HG02870 (cell line): ENCODE measurements at regions not wholly inside any gene's neighbourhood (a gene's known extent, or its start where the extent isn't known, plus 50 kb on each side); places are given as distances from the start of the nearest gene placed in this dataset.
"Not testable (repeated sequence)": the region's sequence is repeated elsewhere in the genome, so short reads cannot be mapped to it uniquely, and the experiment has no call there.

Experiments
- ATAC-seq: cut with Tn5 transposase; IDR thresholded peaks from one replicate; pipeline ENCODE4 v1.9.1; 2021; ENCODE audit warnings: mild to moderate bottlenecking, moderate library complexity; ENCODE audit not compliant: unreplicated experiment

DNA sequence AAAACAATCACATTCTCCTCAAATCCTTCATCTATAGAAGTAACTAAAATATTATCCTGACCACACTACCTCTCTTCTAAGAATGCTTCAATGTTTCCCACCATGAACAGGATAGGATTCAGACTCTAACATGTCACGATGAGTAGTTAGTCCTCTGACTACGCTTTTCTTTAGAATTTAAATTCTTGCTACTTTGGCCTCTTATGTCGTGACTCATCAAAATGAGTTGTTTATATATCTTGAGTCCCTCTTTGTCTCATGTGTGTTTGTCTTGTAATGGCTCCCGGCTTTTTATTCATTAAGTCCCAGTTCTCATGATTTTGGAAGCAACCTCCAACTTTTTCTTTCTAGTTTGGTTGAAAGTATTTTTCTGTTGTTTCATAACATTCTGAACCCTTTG lies 1289.2 kb downstream of the DSC3 start:
- ATAC-seq, result no peak

- no peak for ATAC-seq
These were observed 1292.8 kb downstream of the DSC3 start for GRCh38 chr18:29749704-29750103.

GRCh38 chr18:29741461-29741860 lies 1301.1 kb downstream of the DSC3 start:
- no peak for ATAC-seq

DNA sequence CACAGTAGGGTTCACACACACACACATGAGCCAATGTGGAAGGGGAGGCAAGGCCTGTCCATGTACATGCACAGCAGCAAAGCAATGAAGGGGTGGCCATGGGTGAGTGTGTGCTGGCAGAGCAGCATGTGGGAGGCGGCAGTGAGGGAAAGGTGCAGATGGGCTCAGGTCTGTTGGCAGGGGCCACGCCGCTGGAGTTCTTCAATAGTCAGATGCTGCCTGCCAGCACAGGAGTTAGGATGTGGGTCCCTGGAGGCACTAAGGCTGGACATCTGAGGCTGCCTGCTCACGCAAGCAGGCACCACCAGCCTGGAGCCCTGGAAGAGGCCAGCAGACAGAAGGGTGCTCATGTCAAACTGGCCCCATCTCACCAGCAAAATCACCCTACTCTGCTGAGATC lies 1304.9 kb downstream of the DSC3 start:
- no peak for ATAC-seq

DNA sequence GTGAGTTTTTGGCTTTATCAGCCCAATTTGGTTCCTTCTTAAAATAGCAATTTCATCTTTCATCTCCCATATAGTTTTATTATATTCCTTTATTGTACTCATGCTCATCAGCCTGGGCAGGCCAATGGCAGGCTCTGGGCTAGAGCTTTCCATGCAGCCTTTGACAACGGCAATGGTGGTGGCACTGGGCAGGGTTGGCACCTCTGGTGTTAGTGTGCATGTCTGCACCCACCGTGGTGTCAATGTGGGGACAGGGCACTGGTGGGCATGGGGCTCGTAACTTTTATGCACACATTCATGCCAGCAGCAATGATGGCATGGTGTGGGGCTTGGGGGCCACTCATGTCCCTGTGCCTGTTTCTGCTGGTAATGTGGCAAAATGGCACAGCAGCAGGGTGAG lies 1305.4 kb downstream of the DSC3 start:
- ATAC-seq, result no peak

- no peak for ATAC-seq
These were observed 1312.5 kb downstream of the DSC3 start for GRCh38 chr18:29730073-29730472.

GRCh38 chr18:29726646-29727045 lies 1315.9 kb downstream of the DSC3 start:
- ATAC-seq, result no peak

DNA sequence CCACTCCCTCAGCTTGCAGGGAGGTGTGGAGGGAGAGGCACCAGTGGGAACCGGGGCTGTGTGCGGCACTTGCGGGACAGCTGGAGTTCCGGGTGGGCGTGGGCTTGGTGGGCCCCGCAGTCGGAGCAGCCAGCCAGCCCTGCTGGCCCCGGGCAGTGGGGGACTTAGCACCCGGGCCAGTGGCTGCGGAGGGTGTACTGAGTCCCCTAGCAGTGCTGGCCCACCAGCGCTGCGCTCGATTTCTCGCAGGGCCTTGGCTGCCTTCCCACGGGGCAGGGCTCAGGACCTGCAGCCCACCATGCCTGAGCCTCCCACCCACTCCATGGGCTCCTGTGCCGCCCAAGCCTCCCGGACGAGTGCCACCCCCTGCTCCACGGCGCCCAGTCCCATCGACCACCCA lies 1319.1 kb downstream of the DSC3 start:
- ATAC-seq, result not testable (repeated sequence)

- not testable (repeated sequence) for ATAC-seq
These were observed 1326.6 kb downstream of the DSC3 start for GRCh38 chr18:29715960-29716359.

DNA sequence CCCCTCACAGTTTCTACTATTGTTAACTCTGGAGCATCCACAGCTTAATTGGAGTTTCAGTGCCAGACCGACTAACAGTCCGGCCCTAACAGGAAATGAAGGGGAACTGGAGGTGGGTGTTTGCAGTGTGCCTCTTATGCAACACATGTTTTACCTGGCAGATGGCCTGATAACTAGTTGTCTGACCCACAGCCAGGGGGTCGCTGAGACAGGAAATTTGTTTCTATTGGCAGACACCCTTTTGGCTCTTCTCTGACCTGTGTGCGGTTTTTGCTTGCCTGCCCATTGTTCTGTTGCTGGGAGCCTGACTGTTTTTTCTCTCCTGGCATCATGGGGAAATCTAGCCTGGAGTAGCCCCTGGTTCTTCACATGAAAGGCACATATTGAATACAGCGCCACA lies 1329.8 kb downstream of the DSC3 start:
- no peak for ATAC-seq

GRCh38 chr18:29711932-29712331 lies 1330.6 kb downstream of the DSC3 start:
- no peak for ATAC-seq

GRCh38 chr18:29693334-29693733 lies 1349.2 kb downstream of the DSC3 start:
- ATAC-seq, result no peak

DNA sequence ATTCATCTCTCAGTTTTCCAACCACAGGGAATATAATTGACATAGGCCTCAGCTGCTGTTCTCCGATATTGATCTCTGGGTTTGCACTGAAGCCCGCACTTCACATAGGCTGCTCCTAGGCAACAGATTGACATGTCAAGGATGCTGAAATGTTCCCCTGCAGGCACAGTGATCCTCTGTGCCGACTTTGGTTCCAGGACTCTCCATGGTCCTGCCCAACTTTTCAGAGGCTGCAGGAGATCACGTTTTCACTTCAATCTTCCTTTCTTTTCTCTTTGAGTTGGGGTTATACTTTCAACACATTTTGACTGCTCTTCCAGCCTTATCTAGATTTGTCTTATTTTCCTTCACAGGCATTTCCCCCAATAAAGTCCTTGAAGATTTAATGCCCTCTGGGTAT lies 1361.0 kb downstream of the DSC3 start:
- ATAC-seq, result no peak

DNA sequence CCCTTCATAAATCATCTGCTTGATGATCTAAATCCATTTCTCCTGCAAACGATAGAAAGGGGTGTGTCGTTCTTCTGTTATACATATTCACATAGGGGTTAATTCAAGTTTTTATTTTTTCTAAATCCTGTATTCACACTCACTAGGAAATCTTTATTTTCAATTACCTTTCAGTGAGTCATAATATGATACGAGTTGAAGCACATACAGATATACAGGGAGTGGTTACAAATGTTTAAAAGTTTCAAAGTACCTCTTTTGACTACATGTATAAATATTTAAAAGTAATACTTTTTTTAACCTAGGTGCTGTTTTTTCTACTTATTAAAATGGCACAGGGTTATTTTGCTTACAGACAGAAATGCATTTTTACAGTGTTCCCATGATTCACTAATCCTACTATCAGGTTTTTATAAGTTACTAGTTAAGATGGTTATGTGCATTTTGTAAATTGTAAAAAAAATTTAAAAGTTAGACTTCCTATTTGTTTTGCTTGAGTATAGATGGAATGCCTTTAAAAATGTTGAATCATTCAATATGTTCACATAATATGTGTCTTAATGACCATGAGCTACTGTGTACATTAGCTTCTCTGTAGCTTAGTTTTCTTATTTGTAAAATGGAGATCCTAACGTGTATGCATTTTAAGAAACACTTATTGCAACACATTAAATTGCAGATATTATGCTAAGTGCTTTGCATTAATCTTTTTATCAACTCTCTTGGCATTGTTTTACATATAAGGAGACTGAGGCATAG lies 1378.1 kb downstream of the DSC3 start:
- no peak for ATAC-seq

DNA sequence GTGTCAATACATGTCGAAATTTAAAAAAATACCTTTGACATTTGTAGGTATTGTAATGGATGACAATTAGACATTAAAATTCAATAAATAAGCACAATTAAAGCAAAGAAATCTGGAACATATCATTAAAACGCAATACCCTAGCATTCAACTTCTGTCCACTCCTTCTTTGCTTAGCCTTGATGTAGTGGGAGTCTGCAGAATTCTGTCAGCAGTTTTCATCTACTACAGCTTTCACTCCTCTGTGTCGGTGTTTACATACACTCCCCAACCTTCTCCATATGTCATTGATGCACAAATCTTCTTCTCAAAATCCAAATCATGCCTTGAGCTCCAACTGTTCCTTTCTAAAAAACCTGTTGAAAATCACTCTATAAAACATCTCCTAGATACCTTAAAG lies 1380.6 kb downstream of the DSC3 start:
- ATAC-seq, result no peak

- ATAC-seq, result no peak
These were observed 1381.8 kb downstream of the DSC3 start for GRCh38 chr18:29660777-29661176.

- ATAC-seq, result no peak
These were observed 1388.8 kb downstream of the DSC3 start for GRCh38 chr18:29653671-29654215.

DNA sequence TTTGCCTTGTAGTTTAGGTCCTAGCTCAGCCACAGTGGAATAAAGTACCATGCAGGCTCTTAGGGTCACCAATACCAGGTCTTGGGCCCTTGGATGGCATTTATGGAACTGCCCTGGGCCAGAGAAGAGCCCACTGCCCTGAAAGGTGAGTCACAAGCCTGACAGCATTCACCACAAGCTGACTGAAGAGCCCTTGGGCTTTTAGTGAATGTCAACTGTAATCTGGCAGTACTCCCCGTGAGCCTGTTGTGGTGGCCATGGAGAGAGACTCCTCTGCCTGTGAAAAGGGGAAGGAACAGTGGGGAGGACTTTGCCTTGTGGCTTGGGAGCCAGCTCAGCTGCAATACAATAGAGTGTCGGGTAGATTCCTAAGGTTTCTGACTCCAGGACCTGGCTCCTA lies 1389.7 kb downstream of the DSC3 start:
- ATAC-seq, result no peak

DNA sequence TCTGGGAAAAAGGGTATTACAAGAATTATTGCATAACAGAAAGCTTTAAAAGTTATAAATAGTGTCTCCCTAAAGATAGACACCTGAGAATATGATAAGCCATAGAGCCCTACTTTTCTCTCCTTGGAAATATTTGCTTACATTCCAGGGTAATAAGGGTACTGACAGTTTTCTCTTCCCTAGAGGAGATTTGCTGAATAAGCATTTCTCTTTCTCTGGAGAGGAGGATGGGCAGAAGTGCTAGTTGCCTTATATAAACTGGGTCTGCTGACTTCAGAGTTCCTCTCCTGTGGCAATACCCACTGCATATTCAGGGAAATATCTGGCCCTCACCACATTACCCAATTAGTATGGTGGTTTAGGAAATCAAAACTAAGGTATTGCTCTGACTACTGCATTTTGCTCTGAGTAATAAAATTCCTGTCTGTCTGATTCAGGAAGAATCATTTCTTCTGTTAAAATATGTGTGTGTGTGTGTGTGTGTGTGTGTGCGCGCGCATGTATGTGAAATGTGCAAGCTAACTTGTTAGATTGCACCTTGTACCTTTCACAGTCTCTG lies 1391.3 kb downstream of the DSC3 start:
- ATAC-seq, result no peak

- ATAC-seq, result no peak
These were observed 1393.7 kb downstream of the DSC3 start for GRCh38 chr18:29648891-29649290.

DNA sequence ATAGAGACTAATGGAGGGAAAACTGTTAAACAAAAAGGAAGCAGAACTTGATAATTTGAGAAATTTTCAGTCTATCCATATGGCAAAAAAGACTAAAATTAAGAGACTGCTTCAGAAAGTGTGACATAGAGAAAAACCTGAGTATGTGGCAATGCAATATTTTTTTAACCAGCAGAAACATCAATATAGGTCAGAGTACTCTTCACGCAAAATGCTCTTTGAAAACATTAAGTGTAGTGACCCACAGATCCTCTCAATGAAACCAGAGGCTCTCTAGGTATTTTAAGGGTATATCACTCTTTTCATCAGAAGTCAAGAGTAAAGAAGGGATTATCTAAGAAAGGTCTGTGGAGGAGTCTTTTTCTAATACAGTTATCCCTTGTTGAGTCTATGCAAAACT lies 1394.8 kb downstream of the DSC3 start:
- ATAC-seq, result no peak

DNA sequence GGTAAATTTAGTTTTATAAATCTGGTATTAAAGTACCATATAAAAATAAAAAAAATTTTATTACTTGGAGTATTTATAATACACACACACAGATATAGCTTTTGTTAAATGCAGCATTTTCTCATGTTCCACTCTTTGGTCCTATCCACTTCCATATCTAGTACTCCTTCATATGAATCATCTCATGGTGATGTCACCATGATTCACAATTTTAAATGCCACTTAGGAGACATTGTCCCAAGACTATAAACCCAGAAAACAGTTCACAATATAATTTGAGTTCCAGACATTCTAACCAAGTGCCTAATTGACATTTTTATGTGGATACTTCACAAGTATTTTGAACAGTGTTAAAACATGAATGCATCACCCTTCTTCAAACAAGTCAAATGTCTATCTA lies 1398.3 kb downstream of the DSC3 start:
- ATAC-seq, result no peak
